ENCODE measurements at regions not wholly inside any gene's neighbourhood (a gene's known extent, or its start where the extent isn't known, plus 50 kb on each side); places are given as distances from the start of the nearest gene placed in this dataset.
"Not testable (repeated sequence)": the region's sequence is repeated elsewhere in the genome, so short reads cannot be mapped to it uniquely, and the experiment has no call there.

DNA sequence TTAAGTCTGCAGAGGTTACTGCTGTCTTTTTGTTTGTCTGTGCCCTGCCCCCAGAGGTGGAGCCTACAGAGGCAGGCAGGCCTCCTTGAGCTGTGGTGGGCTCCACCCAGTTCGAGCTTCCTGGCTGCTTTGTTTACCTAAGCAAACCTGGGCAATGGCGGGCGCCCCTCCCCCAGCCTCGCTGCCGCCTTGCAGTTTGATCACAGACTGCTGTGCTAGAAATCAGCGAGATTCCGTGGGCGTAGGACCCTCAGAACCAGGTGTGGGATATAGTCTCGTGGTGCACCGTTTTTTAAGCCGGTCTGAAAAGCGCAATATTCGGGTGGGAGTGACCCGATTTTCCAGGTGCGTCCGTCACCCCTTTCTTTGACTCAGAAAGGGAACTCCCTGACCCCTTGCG, 2146.3 kb upstream of the WWC1 start:
- DNase-seq (ENCODE audit: low read depth, low spot score) = not testable (repeated sequence)

DNA sequence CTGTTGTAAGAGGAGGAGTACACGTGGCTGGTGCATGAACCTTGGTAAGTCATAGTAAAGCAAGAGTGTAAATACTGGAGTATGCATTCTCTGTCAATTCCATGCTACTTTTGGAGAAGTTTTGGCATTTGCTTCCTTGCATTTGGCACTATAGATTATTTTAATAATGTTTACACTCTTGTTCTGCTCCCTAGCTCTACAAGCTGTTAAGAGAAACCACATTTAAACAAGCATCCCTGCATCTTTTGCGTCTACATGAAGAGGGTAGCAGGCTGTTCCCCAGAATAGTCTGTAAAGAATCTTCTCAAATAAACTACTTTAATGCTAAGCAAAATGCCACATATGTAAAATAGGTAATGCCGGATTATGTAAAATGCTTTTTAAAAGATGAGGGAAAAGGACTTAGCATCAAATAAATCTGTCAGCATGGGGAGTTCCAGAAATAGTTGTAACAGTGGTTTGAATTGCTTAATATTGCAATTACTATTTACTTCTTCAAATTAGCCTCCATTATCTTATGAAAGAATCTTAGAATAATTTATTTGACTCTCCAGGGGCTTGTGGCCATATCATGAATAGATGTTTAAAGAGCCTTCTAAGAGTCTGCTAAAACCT, 2127.3 kb upstream of the WWC1 start:
- no peak for DNase-seq (ENCODE audit: low read depth, low spot score)

GRCh38 chr5:166165596-166165995, 2125.8 kb upstream of the WWC1 start:
- no peak for DNase-seq (ENCODE audit: low read depth, low spot score)

DNA sequence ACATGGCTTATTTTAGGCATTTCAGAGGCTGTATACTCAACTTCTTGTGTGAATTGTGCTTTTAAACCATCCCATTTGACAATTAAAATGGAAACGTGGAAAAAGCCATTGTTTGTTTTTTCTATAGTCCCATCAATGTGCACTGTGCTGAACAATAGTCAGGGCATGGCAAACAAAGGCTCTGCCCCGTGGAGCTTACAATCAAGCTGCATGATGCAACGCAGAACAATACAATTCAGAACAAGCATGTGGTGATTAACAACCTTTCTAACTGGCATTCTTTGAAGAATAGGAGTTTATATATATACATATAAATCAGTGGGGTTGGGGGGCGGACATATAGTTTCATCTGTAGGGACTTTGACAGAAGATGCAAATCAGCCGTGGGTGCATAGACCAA, 2125.4 kb upstream of the WWC1 start:
- no peak for DNase-seq (ENCODE audit: low read depth, low spot score)

- DNase-seq (ENCODE audit: low read depth, low spot score) = no peak
Observed at GRCh38 chr5:166172597-166172996, 2118.8 kb upstream of the WWC1 start.

GRCh38 chr5:166178411-166179080, 2112.9 kb upstream of the WWC1 start:
- no peak for DNase-seq (ENCODE audit: low read depth, low spot score)

GRCh38 chr5:166185185-166185584, 2106.3 kb upstream of the WWC1 start:
- DNase-seq (ENCODE audit: low read depth, low spot score) = no peak

GRCh38 chr5:166188501-166189325, 2102.7 kb upstream of the WWC1 start:
- no peak for DNase-seq (ENCODE audit: low read depth, low spot score)

DNA sequence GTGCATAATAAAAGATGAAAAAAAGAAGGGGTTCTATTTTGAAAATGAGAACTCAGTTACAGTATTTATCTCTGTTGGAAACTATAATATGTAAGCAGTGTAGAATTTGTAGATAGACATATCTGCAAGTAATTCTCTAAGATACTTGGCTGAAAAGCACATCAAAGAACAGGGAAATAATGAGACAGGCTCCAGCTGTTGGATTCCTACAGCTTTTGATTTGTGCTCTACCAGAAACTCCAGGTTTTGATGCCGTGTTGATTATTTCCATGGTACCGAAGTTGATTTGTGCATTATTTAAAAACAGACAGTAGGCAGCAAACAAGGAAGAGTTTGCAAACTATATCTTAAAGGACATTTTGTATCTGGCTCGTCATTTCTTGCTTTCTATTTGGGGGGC, 2098.7 kb upstream of the WWC1 start:
- no peak for DNase-seq (ENCODE audit: low read depth, low spot score)

DNA sequence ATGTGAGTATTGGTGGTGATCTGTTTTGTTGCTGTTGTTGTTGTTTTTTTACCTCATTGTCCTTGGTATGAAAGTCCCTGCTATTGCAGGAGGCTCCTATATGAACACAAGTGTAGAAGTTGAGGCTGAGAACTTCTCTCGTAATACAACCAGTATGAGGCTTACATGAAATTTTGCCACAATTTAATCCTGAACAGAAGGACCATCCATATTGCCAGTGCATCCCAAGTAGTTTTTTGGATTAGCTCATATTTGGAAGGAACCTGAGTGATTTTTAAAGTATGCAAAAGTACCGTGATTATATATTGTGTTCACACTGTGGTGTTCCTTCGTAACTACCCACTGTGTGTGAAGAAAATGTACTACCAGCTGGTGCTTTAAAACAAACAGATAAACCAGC, 2095.5 kb upstream of the WWC1 start:
- no peak for DNase-seq (ENCODE audit: low read depth, low spot score)

DNA sequence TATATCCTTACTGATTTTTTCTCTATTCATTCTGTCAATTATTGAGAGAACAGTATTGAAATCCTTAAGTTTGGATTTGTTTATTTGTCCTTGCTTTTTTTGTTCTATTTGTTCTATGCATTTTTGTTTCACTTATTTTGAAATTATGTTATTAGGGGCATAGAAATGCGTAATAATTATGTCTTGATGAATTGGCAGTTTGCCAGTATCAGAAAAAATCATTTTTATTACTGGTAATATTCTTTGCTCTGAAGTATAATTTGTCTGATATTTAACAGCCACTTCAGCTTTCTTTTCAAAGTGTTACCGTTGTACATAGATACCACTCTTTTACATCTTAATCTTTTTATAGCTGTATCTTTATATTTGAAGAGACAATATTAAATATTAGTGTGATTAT, 2090.9 kb upstream of the WWC1 start:
- DNase-seq (ENCODE audit: low read depth, low spot score) = no peak

- no peak for DNase-seq (ENCODE audit: low read depth, low spot score)
Observed at GRCh38 chr5:166211640-166212039, 2079.8 kb upstream of the WWC1 start.

DNA sequence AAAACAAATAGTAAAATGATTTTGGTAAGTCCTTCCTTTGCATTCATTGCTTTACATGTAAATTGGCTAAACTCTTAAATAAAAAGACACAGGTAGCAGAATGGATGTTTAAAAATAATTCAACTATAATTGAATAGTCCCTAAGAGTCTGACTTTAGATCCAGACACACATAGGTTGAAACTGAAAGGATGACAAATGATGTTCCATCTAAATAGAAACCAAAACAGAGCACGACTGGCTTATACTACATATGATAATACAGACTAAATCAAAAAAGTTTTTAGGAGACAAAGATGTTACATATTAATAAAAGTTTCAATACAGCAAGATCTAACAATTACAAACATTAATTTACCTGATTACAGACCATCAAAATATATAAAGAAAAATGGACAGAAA, 2055.1 kb upstream of the WWC1 start:
- no peak for DNase-seq (ENCODE audit: low read depth, low spot score)

DNA sequence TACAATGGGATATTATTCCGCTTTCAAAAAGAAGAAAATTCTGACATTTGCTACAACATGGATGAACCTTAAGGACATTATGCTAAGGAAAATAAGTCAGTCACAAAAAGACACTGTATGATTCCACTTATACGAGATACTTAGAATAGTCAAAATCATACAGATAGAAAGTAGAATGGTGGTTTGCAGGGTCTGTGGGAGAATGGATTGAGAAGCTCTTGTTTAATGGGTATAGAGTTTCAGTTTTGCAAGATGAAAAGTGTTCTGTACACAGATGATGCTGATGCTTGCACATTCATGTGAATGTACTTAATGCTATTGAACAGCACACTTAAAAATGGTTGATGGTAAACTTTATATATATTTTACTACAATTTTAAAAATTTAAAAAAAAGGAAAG, 2050.7 kb upstream of the WWC1 start:
- DNase-seq (ENCODE audit: low read depth, low spot score) = no peak

DNA sequence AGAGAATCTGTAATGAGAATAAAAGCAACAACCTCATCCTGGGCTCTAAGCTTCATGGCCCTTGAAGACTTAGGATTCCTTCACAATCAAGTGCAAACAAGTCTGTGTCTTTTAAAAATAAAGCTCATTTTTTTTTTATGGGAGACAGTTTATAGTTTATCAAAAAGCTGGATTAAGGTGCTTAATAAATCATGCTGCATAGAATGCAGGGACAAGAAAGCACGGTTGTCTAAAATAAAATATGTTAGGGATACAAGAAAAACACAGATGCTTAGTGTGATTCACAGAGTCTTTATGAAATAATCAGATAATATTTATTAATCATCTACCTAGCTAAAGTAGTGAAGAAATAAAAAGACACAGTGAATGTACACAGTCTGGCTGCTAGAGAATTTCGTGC, 2045.9 kb upstream of the WWC1 start:
- no peak for DNase-seq (ENCODE audit: low read depth, low spot score)

DNA sequence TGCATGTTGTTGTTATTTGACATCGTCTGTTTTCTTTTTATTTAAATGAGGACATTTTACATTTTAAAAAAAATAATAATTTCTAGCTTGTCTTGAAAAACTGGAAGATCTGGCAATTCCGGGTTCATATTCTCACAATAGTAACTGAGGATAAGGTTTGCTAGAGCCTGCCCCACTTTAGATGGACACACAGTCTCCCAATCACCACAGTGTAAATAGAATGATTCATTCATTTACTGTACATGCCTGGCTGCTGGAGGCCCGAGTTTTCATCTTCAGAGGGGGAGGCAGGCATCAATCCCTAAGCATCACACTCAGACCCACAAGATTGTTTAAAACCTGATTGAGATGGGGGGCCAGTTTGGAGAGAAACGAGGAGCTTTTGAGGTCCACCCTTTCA, 2039.7 kb upstream of the WWC1 start:
- DNase-seq (ENCODE audit: low read depth, low spot score) = no peak

DNA sequence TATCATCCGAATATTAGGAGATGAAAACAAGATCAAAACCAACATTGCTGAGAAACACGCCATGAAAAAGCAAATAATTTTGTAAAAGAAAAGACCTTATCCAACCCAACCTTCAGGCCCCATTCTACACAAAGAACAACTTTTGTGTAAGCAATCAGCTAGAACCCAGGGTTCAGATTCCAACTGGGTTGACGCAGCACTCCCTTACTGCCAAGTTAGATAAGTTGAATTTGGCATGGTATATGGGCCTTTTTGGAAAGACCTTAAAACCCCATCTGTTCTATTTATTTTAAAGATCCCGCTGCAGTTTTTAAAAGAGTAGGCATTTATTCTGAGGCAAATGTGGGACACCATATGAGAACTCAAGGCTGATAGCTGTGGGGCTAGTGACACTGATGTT, 2033.8 kb upstream of the WWC1 start:
- no peak for DNase-seq (ENCODE audit: low read depth, low spot score)

DNA sequence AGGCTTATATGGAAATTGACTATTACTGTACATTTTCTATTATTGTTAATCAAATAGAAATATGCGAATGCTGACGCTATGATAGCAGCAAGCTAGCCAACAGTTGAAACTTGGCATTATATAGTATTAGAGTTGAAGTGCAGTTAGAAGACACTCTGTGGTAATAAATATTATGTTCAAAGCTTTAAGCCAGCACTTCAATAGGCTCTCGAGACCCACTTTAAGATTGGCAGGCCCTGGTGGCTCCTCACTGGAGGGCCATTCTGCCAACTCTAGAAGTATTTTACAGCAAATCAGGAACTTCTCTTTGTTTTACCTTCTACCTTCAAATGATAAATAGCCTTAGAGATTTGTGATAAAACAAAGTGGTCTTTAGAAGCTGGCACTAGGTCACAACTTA, 2029.0 kb upstream of the WWC1 start:
- no peak for DNase-seq (ENCODE audit: low read depth, low spot score)

DNA sequence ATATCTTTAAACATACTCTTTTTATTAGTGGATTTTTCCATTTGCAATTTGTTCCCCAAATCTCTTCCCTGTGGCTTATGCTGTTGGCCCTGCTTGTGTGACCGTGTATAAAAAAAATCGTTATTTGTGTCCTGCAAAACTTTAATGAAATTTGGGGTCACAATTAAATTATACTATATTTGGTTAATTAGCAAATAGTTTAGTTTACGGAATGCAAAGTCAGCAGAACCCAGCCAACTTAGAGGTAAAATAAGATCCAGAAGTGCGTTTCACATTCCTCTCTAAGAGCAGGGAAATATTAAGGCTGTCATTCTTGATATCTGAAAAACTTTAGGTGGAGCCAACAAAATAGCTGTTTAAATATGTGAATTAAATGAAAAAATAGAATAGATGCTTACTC, 2023.5 kb upstream of the WWC1 start:
- DNase-seq (ENCODE audit: low read depth, low spot score) = no peak

DNA sequence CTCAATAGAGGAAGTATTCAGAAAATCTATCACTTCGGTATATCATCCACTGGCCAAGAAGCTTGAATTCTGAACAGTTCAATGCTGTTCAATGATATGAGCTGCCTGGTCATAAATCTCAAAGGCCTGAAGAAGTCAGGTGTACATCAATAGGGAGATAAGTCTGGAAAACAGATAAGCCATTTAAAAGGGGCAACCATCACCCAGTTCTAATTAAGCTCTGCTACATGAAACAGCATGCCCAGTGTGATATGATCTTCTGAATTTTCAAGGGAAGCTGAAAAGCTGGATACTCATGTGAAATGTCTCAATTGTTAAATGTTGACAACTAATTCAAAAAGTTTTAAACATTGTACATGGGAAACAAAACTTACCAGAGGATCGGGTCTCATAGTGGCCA, 2020.7 kb upstream of the WWC1 start:
- DNase-seq (ENCODE audit: low read depth, low spot score) = no peak

GRCh38 chr5:166276006-166276405, 2015.4 kb upstream of the WWC1 start:
- DNase-seq (ENCODE audit: low read depth, low spot score) = no peak

- DNase-seq (ENCODE audit: low read depth, low spot score) = no peak
Observed at GRCh38 chr5:166279828-166280227, 2011.6 kb upstream of the WWC1 start.

- DNase-seq (ENCODE audit: low read depth, low spot score) = no peak
Observed at GRCh38 chr5:166281433-166281832, 2010.0 kb upstream of the WWC1 start.

Data from brain pericyte (primary cell).